Thyroid gland (tissue), 4 donors: ENCODE measurements at regions not wholly inside any gene's neighbourhood (a gene's known extent, or its start where the extent isn't known, plus 50 kb on each side); places are given as distances from the start of the nearest gene placed in this dataset.

Experiments
- POLR2A ChIP-seq, 2 donors: fragments of 450-650 bp; IDR thresholded peaks; one replicate each; pipeline ENCODE4 v1.6.1; 2017; ENCODE audit warnings: antibody characterized with exemption in 2 of 2, mild to moderate bottlenecking in 2 of 2, moderate library complexity in 1 of 2
- TF ChIP-seq, protein P1 (sequence below), 6 experiments: fragments of 200-600 bp in 3 of 6; fragments of 450-650 bp in 3 of 6; sonication (generic) in 3 of 6; IDR thresholded peaks; one replicate each; pipeline ENCODE4 v1.5.1; 2016 to 2019; ENCODE audit warnings: antibody characterized with exemption in 6 of 6, mild to moderate bottlenecking in 2 of 6, inconsistent platforms in 1 of 6, moderate library complexity in 1 of 6

- TF ChIP-seq, protein P1, sequence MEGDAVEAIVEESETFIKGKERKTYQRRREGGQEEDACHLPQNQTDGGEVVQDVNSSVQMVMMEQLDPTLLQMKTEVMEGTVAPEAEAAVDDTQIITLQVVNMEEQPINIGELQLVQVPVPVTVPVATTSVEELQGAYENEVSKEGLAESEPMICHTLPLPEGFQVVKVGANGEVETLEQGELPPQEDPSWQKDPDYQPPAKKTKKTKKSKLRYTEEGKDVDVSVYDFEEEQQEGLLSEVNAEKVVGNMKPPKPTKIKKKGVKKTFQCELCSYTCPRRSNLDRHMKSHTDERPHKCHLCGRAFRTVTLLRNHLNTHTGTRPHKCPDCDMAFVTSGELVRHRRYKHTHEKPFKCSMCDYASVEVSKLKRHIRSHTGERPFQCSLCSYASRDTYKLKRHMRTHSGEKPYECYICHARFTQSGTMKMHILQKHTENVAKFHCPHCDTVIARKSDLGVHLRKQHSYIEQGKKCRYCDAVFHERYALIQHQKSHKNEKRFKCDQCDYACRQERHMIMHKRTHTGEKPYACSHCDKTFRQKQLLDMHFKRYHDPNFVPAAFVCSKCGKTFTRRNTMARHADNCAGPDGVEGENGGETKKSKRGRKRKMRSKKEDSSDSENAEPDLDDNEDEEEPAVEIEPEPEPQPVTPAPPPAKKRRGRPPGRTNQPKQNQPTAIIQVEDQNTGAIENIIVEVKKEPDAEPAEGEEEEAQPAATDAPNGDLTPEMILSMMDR (IDR thresholded peaks at IDR 0.05), result no peak
- TF ChIP-seq POLR2A (IDR thresholded peaks at IDR 0.05), result no peak
Observed at GRCh38 chr20:54843431-54843830, 368.0 kb downstream of the DOK5 start.
